IPS-20b (cell line): ENCODE measurements at regions not wholly inside any gene's neighbourhood (a gene's known extent, or its start where the extent isn't known, plus 50 kb on each side); places are given as distances from the start of the nearest gene placed in this dataset.
"Not testable (repeated sequence)": the region's sequence is repeated elsewhere in the genome, so short reads cannot be mapped to it uniquely, and the experiment has no call there.

Source experiments
- H3K27ac ChIP-seq: one replicate; pipeline ENCODE4 v1.5.1; 2013; ENCODE audit warnings: low read length
- H3K27me3 ChIP-seq: 2 replicates; pipeline ENCODE4 v1.6.1; 2013; ENCODE audit warnings: mild to moderate bottlenecking, low read length, inconsistent platforms; ENCODE audit not compliant: insufficient read depth
- H3K36me3 ChIP-seq: 2 replicates; pipeline ENCODE4 v1.6.1; 2013; ENCODE audit warnings: low read depth, mild to moderate bottlenecking, inconsistent platforms, low read length, moderate library complexity; ENCODE audit not compliant: insufficient read depth
- H3K4me1 ChIP-seq: 2 replicates; pipeline ENCODE4 v1.6.1; 2013; ENCODE audit warnings: mild to moderate bottlenecking, control low read depth, inconsistent platforms, low read length, moderate library complexity; ENCODE audit not compliant: insufficient read depth
- H3K4me3 ChIP-seq: 2 replicates; pipeline ENCODE4 v1.5.1; 2013; ENCODE audit warnings: mild to moderate bottlenecking, low read length, inconsistent platforms
- H3K9ac ChIP-seq: 2 replicates; pipeline ENCODE4 v1.6.1; 2013; ENCODE audit warnings: low read depth, mild to moderate bottlenecking, inconsistent platforms, low read length, moderate library complexity
- H3K9me3 ChIP-seq: 2 replicates; pipeline ENCODE4 v1.6.1; 2013; ENCODE audit warnings: mild to moderate bottlenecking, low read depth, low read length, inconsistent platforms; ENCODE audit not compliant: insufficient read depth

- H3K4me3 ChIP-seq = no peak overlapping the region
- peaks cover 9% of the 10 kb centered on the region; the same call in 1 of the 2 replicates for H3K4me1 ChIP-seq
- H3K9me3 ChIP-seq = no peaks in the 10 kb centered on the region
- no peaks in the 10 kb centered on the region for H3K27me3 ChIP-seq
- H3K27ac ChIP-seq = no peak overlapping the region
- H3K36me3 ChIP-seq = no peaks in the 10 kb centered on the region
- H3K9ac ChIP-seq = no peak overlapping the region
Observed at GRCh38 chr4:158958489-158959270, 144.2 kb upstream of the RAPGEF2 start.

- H3K4me1 ChIP-seq = peaks cover 21% of the 10 kb centered on the region; the same call in 1 of the 2 replicates
- no peak overlapping the region for H3K9ac ChIP-seq
- H3K27ac ChIP-seq = no peak overlapping the region
Observed at GRCh38 chr4:158962393-158962792, 140.5 kb upstream of the RAPGEF2 start.

GRCh38 chr4:158963282-158963681 is 139.6 kb upstream of the RAPGEF2 start:
- not testable (repeated sequence) for H3K9me3 ChIP-seq, H3K36me3 ChIP-seq, H3K27me3 ChIP-seq, H3K9ac ChIP-seq, H3K4me3 ChIP-seq, H3K27ac ChIP-seq
- H3K4me1 ChIP-seq = peaks cover 21% of the 10 kb centered on the region; the same call in 1 of the 2 replicates

More at GRCh38 chr4:158962393-158962792, 140.5 kb upstream of the RAPGEF2 start:
- H3K4me3 ChIP-seq = no peak overlapping the region; the same call in 1 of the 2 replicates
- no peaks in the 10 kb centered on the region for H3K9me3 ChIP-seq
- no peaks in the 10 kb centered on the region for H3K36me3 ChIP-seq
- H3K27me3 ChIP-seq = no peaks in the 10 kb centered on the region

DNA sequence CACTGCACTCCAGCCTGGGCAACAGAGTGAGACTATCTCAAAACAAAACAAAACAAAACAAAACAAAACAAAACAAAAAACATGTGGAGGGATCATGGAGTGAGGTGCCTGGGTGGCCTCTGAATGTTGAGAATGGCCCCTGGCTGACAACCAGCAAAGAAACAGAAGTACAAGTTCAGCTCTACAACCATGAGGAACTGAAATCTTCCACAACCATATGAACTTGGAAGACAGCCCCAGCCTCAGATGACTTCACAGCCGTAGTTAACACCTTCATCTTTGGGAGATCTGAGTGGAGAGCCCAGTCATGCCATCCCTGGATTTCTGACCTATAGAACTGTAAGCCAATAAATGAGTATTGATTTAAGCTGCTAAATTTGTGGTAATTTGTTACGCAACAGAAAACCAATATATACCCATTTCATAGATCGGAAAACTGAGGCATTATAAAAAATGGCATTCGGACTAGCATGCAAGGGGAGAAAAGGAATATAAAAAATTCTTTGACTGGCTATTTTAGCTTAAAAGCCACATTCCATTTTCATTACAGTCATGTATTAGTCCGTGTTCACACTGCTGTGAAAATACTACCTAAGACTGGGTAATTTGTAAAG is 138.7 kb upstream of the RAPGEF2 start:
- Histone ChIP-seq H3K9me3 (no peaks in the 10 kb centered on the region), H3K36me3 (no peaks in the 10 kb centered on the region), H3K4me1 (peaks cover 21% of the 10 kb centered on the region; the same call in 1 of the 2 replicates), H3K27ac (no peak overlapping the region), H3K4me3 (no peak overlapping the region), H3K27me3 (no peaks in the 10 kb centered on the region), H3K9ac (no peak overlapping the region)

DNA sequence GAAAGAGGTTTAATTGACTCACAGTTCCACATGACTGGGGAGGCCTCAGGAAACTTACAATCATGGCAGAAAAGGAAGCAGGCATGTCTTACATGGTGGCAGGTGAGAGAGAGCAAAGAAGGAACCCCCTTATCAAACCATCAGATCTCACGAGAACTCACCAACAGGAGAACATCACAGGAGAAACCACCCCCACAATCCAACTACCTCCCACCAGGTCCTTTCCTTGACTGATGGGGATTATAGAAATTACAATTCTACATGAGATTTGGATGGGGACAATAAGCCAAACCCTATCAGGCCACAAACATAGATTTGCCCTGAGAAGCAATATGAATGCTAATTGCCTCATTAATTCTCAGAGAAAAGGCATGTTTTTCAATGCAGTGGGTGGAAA is 138.2 kb upstream of the RAPGEF2 start:
- peaks cover 21% of the 10 kb centered on the region; the same call in 1 of the 2 replicates for H3K4me1 ChIP-seq
- H3K27me3 ChIP-seq = no peaks in the 10 kb centered on the region
- no peaks in the 10 kb centered on the region for H3K36me3 ChIP-seq
- no peaks in the 10 kb centered on the region for H3K9me3 ChIP-seq
- H3K4me3 ChIP-seq = no peak overlapping the region
- no peak overlapping the region for H3K9ac ChIP-seq
- no peak overlapping the region for H3K27ac ChIP-seq

- Histone ChIP-seq H3K4me3 (no peak overlapping the region), H3K4me1 (peaks cover 21% of the 10 kb centered on the region; the same call in 1 of the 2 replicates), H3K27ac (no peak overlapping the region)
Observed at GRCh38 chr4:158965226-158965625, 137.7 kb upstream of the RAPGEF2 start.

GRCh38 chr4:158966091-158966490 is 136.8 kb upstream of the RAPGEF2 start:
- no peak overlapping the region for H3K4me3 ChIP-seq

More at GRCh38 chr4:158965226-158965625, 137.7 kb upstream of the RAPGEF2 start:
- Histone ChIP-seq H3K9me3 (no peaks in the 10 kb centered on the region), H3K9ac (no peak overlapping the region), H3K27me3 (no peaks in the 10 kb centered on the region), H3K36me3 (no peaks in the 10 kb centered on the region)

GRCh38 chr4:158968961-158969360 is 133.9 kb upstream of the RAPGEF2 start:
- no peak overlapping the region for H3K9ac ChIP-seq

More at GRCh38 chr4:158966091-158966490, 136.8 kb upstream of the RAPGEF2 start:
- Histone ChIP-seq H3K27ac (no peak overlapping the region), H3K9ac (no peak overlapping the region), H3K36me3 (no peaks in the 10 kb centered on the region), H3K9me3 (no peaks in the 10 kb centered on the region), H3K27me3 (no peaks in the 10 kb centered on the region), H3K4me1 (peaks cover 21% of the 10 kb centered on the region; the same call in 1 of the 2 replicates)

DNA sequence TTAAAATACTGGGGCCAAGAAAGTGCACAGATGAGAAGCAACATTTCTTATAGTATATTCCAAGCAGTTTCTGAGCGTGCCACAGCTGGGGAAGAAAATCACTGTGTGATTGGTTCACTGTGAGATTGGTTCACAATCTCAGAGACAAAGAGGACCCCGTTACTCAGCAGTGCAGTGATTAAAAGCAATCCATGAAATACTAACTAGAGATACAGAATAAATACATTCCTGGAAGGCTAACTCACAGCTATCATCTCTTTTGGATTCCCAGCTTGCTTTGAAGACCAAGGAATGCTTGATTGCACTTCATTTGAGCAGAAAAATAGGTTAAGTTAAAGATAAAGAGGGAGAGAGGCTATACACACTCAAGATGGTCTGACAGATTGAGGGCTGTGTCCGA is 132.1 kb upstream of the RAPGEF2 start:
- no peak overlapping the region for H3K27ac ChIP-seq
- no peaks in the 10 kb centered on the region for H3K9me3 ChIP-seq

More at GRCh38 chr4:158968961-158969360, 133.9 kb upstream of the RAPGEF2 start:
- Histone ChIP-seq H3K4me3 (no peak overlapping the region), H3K27ac (no peak overlapping the region), H3K9me3 (no peaks in the 10 kb centered on the region), H3K36me3 (no peaks in the 10 kb centered on the region), H3K4me1 (peaks cover 12% of the 10 kb centered on the region; the same call in 1 of the 2 replicates), H3K27me3 (no peaks in the 10 kb centered on the region)

DNA sequence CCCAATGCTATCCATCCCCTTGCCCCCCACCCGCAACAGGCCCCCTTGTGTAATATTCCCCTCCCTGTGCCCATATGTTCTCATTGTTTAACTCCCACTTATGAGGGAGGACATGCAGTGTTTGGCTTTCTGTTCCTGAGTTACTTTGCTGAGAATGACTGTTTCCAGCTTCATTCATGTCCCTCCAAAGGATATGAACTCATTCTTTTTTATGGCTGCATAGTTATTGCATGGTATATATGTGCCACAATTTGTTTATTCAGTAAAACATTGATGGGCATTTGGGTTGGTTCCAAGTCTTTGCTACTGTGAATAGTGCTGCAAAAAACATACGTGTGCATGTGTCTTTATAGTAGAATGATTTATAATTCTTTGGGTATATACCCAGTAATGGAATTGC is 128.4 kb upstream of the RAPGEF2 start:
- not testable (repeated sequence) for H3K4me3 ChIP-seq, H3K9me3 ChIP-seq, H3K27ac ChIP-seq, H3K36me3 ChIP-seq, H3K4me1 ChIP-seq, H3K9ac ChIP-seq, H3K27me3 ChIP-seq

More for the DNA sequence above, 132.1 kb upstream of the RAPGEF2 start:
- H3K36me3 ChIP-seq = no peaks in the 10 kb centered on the region
- no peak overlapping the region for H3K4me3 ChIP-seq
- H3K4me1 ChIP-seq = peaks cover 10% of the 10 kb centered on the region; the same call in 1 of the 2 replicates
- H3K9ac ChIP-seq = no peak overlapping the region
- no peaks in the 10 kb centered on the region for H3K27me3 ChIP-seq

- not testable (repeated sequence) for H3K27ac ChIP-seq, H3K4me3 ChIP-seq, H3K9ac ChIP-seq, H3K27me3 ChIP-seq, H3K4me1 ChIP-seq, H3K9me3 ChIP-seq, H3K36me3 ChIP-seq
Observed at GRCh38 chr4:158980711-158981110, 122.2 kb upstream of the RAPGEF2 start.
